GM21381 (cell line): ENCODE measurements at regions not wholly inside any gene's neighbourhood (a gene's known extent, or its start where the extent isn't known, plus 50 kb on each side); places are given as distances from the start of the nearest gene placed in this dataset.

ENCODE experiments used
- ATAC-seq: cut with Tn5 transposase; IDR thresholded peaks from one replicate; pipeline ENCODE4 v1.9.1; 2021; ENCODE audit warnings: mild to moderate bottlenecking, moderate library complexity; ENCODE audit not compliant: unreplicated experiment

- no peak for ATAC-seq
These were observed 73.9 kb upstream of the NRSN1 start for GRCh38 chr6:24051942-24052589.

- ATAC-seq = no peak
These were observed 73.4 kb upstream of the NRSN1 start for GRCh38 chr6:24052590-24052961.

GRCh38 chr6:24053057-24053456 lies 73.0 kb upstream of the NRSN1 start:
- ATAC-seq = no peak

- no peak for ATAC-seq
These were observed 71.6 kb upstream of the NRSN1 start for GRCh38 chr6:24054388-24054787.

- ATAC-seq = no peak
These were observed 69.4 kb upstream of the NRSN1 start for GRCh38 chr6:24056567-24056966.

GRCh38 chr6:24057030-24057429 lies 69.0 kb upstream of the NRSN1 start:
- no peak for ATAC-seq

- peak; percentile 98 for ATAC-seq
These were observed 64.8 kb upstream of the NRSN1 start for GRCh38 chr6:24060982-24061754.

GRCh38 chr6:24064106-24064505 lies 61.9 kb upstream of the NRSN1 start:
- ATAC-seq = no peak

- ATAC-seq = no peak
These were observed 61.2 kb upstream of the NRSN1 start for GRCh38 chr6:24064832-24065231.

- no peak for ATAC-seq
These were observed 56.5 kb upstream of the NRSN1 start for GRCh38 chr6:24069526-24069925.

GRCh38 chr6:24072038-24072746 lies 53.8 kb upstream of the NRSN1 start:
- ATAC-seq = no peak

- ATAC-seq = no peak
These were observed 50.0 kb upstream of the NRSN1 start for GRCh38 chr6:24076011-24076410.
